HG03342 (cell line): ENCODE measurements at regions not wholly inside any gene's neighbourhood (a gene's known extent, or its start where the extent isn't known, plus 50 kb on each side); places are given as distances from the start of the nearest gene placed in this dataset.
"Not testable (repeated sequence)": the region's sequence is repeated elsewhere in the genome, so short reads cannot be mapped to it uniquely, and the experiment has no call there.

Source experiments
- ATAC-seq: cut with Tn5 transposase; IDR thresholded peaks from one replicate; pipeline ENCODE4 v1.9.1; 2021; ENCODE audit warnings: mild to moderate bottlenecking, moderate library complexity; ENCODE audit not compliant: unreplicated experiment

GRCh38 chrX:13955975-13956374, 73.7 kb downstream of the GEMIN8 start:
- ATAC-seq = no peak

GRCh38 chrX:13955095-13955647, 74.5 kb downstream of the GEMIN8 start:
- ATAC-seq = no peak

- ATAC-seq = no peak
Measured at GRCh38 chrX:13952581-13952980, 77.1 kb downstream of the GEMIN8 start.

GRCh38 chrX:13946223-13946622, 83.5 kb downstream of the GEMIN8 start:
- ATAC-seq = not testable (repeated sequence)

- not testable (repeated sequence) for ATAC-seq
Measured at GRCh38 chrX:13945787-13946186, 83.9 kb downstream of the GEMIN8 start.

- ATAC-seq = no peak
Measured at GRCh38 chrX:13940671-13941070, 89.0 kb downstream of the GEMIN8 start.

- no peak for ATAC-seq
Measured at GRCh38 chrX:13939741-13940597, 89.7 kb downstream of the GEMIN8 start.

GRCh38 chrX:13938829-13939530, 90.7 kb downstream of the GEMIN8 start:
- no peak for ATAC-seq

GRCh38 chrX:13938051-13938828, 91.5 kb downstream of the GEMIN8 start:
- ATAC-seq = no peak

GRCh38 chrX:13937370-13938050, 92.2 kb downstream of the GEMIN8 start:
- ATAC-seq = no peak

GRCh38 chrX:13936521-13937225, 93.0 kb downstream of the GEMIN8 start:
- no peak for ATAC-seq

GRCh38 chrX:13934731-13935130, 95.0 kb downstream of the GEMIN8 start:
- ATAC-seq = no peak

GRCh38 chrX:13933851-13934250, 95.8 kb downstream of the GEMIN8 start:
- ATAC-seq = no peak

GRCh38 chrX:13933352-13933751, 96.3 kb downstream of the GEMIN8 start:
- no peak for ATAC-seq

- ATAC-seq = no peak
Measured at GRCh38 chrX:13932416-13932815, 97.3 kb downstream of the GEMIN8 start.

GRCh38 chrX:13927175-13927574, 102.5 kb downstream of the GEMIN8 start:
- ATAC-seq = no peak

GRCh38 chrX:13923845-13924244, 105.8 kb downstream of the GEMIN8 start:
- ATAC-seq = no peak

GRCh38 chrX:13923289-13923688, 106.4 kb upstream of the GPM6B start:
- no peak for ATAC-seq

GRCh38 chrX:13917507-13917906, 100.6 kb upstream of the GPM6B start:
- no peak for ATAC-seq

GRCh38 chrX:13911586-13911985, 94.7 kb upstream of the GPM6B start:
- no peak for ATAC-seq
